GM18519 (cell line): ENCODE measurements at regions not wholly inside any gene's neighbourhood (a gene's known extent, or its start where the extent isn't known, plus 50 kb on each side); places are given as distances from the start of the nearest gene placed in this dataset.

Source experiments
- ATAC-seq: cut with Tn5 transposase; IDR thresholded peaks from one replicate; pipeline ENCODE4 v1.9.1; 2021; ENCODE audit warnings: mild to moderate bottlenecking, moderate library complexity; ENCODE audit not compliant: unreplicated experiment, low FRiP score

- ATAC-seq: no peak
These were observed 260.5 kb upstream of the TMTC1 start for GRCh38 chr12:30044206-30044605.

- ATAC-seq: no peak
These were observed 259.6 kb upstream of the TMTC1 start for GRCh38 chr12:30043151-30043847.

- ATAC-seq: no peak
These were observed 257.4 kb upstream of the TMTC1 start for GRCh38 chr12:30041096-30041495.

- no peak for ATAC-seq
These were observed 247.1 kb upstream of the TMTC1 start for GRCh38 chr12:30030693-30031374.

DNA sequence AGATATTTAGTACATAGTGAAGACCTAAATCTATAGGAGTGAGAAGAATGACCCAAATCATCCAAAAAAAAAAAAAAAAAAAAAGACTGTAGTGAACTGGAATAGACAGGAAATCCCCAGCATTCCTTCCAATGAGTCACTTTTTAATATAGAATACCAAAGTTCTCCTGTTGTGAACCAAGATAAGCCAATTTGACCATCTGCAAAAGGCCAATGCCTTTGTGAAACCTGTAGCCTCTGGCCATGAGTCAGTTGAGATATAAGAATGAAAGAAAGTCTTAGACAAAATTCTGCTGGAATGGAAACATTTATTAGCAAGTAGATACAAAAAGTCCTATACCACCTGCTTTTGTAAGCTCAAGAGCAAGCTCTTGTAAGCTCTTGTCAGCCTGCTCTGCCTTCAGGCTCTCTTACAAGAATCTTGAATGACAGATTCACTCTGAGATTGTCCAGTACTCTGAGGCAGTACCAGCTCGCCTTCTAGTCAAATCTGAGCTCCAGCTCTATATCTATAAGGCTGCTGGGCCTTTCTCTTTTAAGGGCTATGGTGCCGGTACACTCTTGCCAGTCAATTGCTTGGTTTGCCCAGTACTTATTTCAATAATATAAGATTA is 243.0 kb upstream of the TMTC1 start:
- no peak for ATAC-seq

GRCh38 chr12:30025317-30025716 is 241.6 kb upstream of the TMTC1 start:
- ATAC-seq: no peak

GRCh38 chr12:30023186-30023585 is 239.4 kb upstream of the TMTC1 start:
- no peak for ATAC-seq

- no peak for ATAC-seq
These were observed 237.5 kb upstream of the TMTC1 start for GRCh38 chr12:30021051-30021833.

- ATAC-seq: no peak
These were observed 235.8 kb upstream of the TMTC1 start for GRCh38 chr12:30019366-30020140.

GRCh38 chr12:30016540-30017055 is 232.9 kb upstream of the TMTC1 start:
- ATAC-seq: no peak

DNA sequence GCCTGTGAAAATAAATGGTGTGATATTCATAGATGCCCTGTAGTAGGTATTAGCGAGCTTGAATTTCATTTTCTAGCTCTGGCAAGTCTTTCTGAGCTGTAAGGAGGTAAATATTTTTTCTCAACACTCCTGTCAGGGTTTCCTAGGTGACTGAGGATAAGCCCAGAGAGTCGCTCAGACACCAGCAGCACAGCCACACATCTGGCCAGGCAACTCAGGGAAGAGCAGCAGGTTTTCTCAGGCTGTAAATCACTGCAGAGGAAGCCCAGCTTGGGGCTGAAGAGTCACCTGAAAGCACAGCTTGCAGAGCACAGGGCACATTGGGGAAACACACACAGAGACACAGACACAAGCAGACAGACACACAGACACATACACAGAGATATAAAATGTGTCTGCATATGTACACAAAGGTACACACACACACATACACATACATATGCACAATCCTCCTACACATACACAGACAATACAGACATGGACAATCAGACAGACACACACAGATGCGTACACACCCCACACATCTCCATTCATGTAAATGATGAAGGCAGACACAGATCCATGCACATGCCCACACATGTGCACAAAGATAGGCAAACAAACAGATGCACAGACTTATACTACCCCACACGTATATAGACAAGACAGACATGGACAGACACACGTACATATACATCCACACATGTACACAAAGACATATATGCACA is 232.0 kb upstream of the TMTC1 start:
- ATAC-seq: no peak

- no peak for ATAC-seq
These were observed 231.2 kb upstream of the TMTC1 start for GRCh38 chr12:30014991-30015390.

- no peak for ATAC-seq
These were observed 229.2 kb upstream of the TMTC1 start for GRCh38 chr12:30012816-30013450.

- no peak for ATAC-seq
These were observed 226.6 kb upstream of the TMTC1 start for GRCh38 chr12:30010071-30011052.

- no peak for ATAC-seq
These were observed 222.3 kb upstream of the TMTC1 start for GRCh38 chr12:30006021-30006420.

GRCh38 chr12:30003321-30003720 is 219.6 kb upstream of the TMTC1 start:
- no peak for ATAC-seq

DNA sequence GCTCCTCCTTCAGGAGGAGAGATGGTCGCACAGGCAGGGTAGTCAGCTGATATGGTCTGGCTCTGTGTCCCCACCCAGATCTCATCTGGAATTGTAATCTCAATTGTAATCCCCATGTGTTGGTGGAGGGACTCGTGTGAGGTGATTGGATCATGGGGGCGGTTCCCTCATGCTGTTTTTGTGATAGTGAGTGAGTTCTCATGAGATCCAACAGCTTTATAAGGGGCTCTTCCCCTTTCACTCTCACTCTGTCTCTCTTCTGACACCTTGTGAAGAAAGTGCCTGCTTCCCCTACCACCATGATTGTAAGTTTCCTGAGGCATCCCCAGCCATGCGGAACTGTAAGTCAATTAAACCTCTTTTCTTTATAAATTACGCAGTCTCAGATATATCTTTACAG is 218.9 kb upstream of the TMTC1 start:
- no peak for ATAC-seq

- no peak for ATAC-seq
These were observed 216.7 kb upstream of the TMTC1 start for GRCh38 chr12:30000401-30000800.
